Panc1 (cell line): ENCODE measurements at regions not wholly inside any gene's neighbourhood (a gene's known extent, or its start where the extent isn't known, plus 50 kb on each side); places are given as distances from the start of the nearest gene placed in this dataset.

Experiments
- POLR2AphosphoS5 ChIP-seq: IDR thresholded peaks from 2 replicates; pipeline ENCODE4 v1.6.1; 2012; ENCODE audit warnings: mild to moderate bottlenecking, low read depth, low read length, moderate library complexity
- TF ChIP-seq, protein P1 (sequence below): fragments of 450-650 bp; IDR thresholded peaks from 2 replicates; pipeline ENCODE4 v1.5.1; 2017; ENCODE audit warnings: mild to moderate bottlenecking

DNA sequence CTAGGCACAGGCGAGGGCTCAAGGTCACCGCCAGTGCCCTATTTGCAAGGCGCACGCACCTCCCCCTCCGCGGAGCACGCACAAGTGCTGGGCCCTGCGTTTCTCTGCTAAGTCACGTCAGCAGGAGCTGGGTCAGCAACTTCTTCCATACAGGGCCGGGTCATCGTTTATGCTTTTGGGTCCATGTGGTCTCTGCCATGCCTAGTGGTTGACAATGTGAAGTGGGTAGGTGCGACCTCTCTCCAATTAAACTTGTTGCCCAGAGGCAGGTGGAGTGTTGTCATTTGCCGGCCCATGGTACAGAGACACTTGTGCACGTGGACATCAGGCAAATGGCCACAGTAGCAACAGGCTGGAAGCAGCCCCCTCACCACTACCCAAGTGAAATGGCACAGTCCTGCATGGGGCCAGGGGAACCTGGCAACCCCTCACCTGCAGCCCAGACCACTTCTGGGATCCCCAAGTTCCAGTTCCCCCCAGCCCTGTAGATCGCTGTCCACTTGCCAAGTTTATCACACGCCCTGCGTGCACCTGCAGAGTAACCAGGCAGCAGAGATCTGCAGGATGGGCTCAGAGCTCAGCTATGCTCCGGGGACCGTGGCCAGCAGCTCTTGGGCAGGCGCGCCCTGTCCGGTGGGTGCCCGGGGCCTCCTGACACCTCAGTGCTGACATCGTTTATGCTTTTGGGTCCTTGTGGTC lies 86.1 kb upstream of the PPP2R2D start:
- TF ChIP-seq, protein P1, sequence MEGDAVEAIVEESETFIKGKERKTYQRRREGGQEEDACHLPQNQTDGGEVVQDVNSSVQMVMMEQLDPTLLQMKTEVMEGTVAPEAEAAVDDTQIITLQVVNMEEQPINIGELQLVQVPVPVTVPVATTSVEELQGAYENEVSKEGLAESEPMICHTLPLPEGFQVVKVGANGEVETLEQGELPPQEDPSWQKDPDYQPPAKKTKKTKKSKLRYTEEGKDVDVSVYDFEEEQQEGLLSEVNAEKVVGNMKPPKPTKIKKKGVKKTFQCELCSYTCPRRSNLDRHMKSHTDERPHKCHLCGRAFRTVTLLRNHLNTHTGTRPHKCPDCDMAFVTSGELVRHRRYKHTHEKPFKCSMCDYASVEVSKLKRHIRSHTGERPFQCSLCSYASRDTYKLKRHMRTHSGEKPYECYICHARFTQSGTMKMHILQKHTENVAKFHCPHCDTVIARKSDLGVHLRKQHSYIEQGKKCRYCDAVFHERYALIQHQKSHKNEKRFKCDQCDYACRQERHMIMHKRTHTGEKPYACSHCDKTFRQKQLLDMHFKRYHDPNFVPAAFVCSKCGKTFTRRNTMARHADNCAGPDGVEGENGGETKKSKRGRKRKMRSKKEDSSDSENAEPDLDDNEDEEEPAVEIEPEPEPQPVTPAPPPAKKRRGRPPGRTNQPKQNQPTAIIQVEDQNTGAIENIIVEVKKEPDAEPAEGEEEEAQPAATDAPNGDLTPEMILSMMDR = no peak
- TF ChIP-seq POLR2AphosphoS5 = no peak
